Neural crest cell (in vitro differentiated cells): ENCODE measurements at regions not wholly inside any gene's neighbourhood (a gene's known extent, or its start where the extent isn't known, plus 50 kb on each side); places are given as distances from the start of the nearest gene placed in this dataset.
A peak's percentile ranks its signal among the peaks of the same experiment; 100 is the strongest.

Experiments used
- DNase-seq: peaks from one replicate; pipeline ENCODE4 v3.0.0; 2021; ENCODE audit warnings: low read depth, mixed read lengths, low spot score
- H3K27ac Mint-ChIP-seq: one replicate; pipeline ENCODE4 v1.8.0; 2021; ENCODE audit warnings: mild to moderate bottlenecking, mixed read lengths; ENCODE audit not compliant: unreplicated experiment
- H3K27me3 Mint-ChIP-seq: 2 replicates; pipeline ENCODE4 v1.8.0; 2021; ENCODE audit warnings: low read depth, mild to moderate bottlenecking, mixed read lengths
- H3K36me3 Mint-ChIP-seq: 2 replicates; pipeline ENCODE4 v1.8.0; 2021; ENCODE audit warnings: low read depth, mild to moderate bottlenecking, mixed read lengths
- H3K4me1 Mint-ChIP-seq: 2 replicates; pipeline ENCODE4 v1.8.0; 2021; ENCODE audit warnings: mixed read lengths
- H3K4me3 Mint-ChIP-seq: one replicate; pipeline ENCODE4 v1.8.0; 2021; ENCODE audit warnings: mild to moderate bottlenecking, mixed read lengths
- H3K9me3 Mint-ChIP-seq: 2 replicates; pipeline ENCODE4 v1.8.0; 2021; ENCODE audit warnings: mixed read lengths
- TF ChIP-seq, protein P1 (sequence below): fragments of 200-600 bp; sonication (generic); conservative IDR thresholded peaks from 2 replicates; pipeline ENCODE4 v1.5.0; 2021; ENCODE audit warnings: antibody characterized with exemption, mild to moderate bottlenecking

GRCh38 chr18:75799449-75800330 lies 372.2 kb upstream of the SMIM21 start:
- Mint-ChIP-seq H3K9me3 (peaks cover 3% of the 10 kb centered on the region), H3K27me3 (no peaks in the 10 kb centered on the region), H3K27ac (no peak overlapping the region), H3K4me1 (peaks cover 26% of the 10 kb centered on the region), H3K4me3 (no peak overlapping the region), H3K36me3 (no peaks in the 10 kb centered on the region)
- no peak for DNase-seq
- TF ChIP-seq, protein P1, sequence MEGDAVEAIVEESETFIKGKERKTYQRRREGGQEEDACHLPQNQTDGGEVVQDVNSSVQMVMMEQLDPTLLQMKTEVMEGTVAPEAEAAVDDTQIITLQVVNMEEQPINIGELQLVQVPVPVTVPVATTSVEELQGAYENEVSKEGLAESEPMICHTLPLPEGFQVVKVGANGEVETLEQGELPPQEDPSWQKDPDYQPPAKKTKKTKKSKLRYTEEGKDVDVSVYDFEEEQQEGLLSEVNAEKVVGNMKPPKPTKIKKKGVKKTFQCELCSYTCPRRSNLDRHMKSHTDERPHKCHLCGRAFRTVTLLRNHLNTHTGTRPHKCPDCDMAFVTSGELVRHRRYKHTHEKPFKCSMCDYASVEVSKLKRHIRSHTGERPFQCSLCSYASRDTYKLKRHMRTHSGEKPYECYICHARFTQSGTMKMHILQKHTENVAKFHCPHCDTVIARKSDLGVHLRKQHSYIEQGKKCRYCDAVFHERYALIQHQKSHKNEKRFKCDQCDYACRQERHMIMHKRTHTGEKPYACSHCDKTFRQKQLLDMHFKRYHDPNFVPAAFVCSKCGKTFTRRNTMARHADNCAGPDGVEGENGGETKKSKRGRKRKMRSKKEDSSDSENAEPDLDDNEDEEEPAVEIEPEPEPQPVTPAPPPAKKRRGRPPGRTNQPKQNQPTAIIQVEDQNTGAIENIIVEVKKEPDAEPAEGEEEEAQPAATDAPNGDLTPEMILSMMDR = no peak

- H3K4me1 Mint-ChIP-seq = peaks cover 26% of the 10 kb centered on the region
These were observed 369.5 kb upstream of the SMIM21 start for GRCh38 chr18:75797046-75797445.

DNA sequence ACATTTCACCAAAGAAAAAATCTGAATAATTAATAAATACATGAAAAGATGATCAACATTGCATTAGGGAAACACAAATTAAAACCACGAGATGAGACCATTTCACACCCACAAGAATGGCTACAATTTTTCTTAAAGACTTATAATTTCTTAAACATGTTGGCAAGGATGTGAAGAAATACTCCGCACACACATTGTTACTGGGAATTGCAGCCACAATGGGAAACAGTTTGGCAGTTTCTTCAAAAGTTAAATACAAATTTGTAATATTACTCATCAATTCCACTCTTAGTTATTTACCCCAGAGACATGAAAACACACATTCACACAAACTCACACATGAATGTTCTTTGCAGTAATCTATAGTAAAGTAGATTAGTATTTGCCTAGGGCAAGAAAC lies 363.3 kb upstream of the SMIM21 start:
- no peaks in the 10 kb centered on the region for H3K27me3 Mint-ChIP-seq
- no peak for DNase-seq
- TF ChIP-seq, protein P1 = no peak
- peaks cover 7% of the 10 kb centered on the region for H3K36me3 Mint-ChIP-seq
- H3K4me3 Mint-ChIP-seq = no peak overlapping the region
- no peak overlapping the region for H3K27ac Mint-ChIP-seq
- H3K4me1 Mint-ChIP-seq = peaks cover under 1% of the 10 kb centered on the region
- H3K9me3 Mint-ChIP-seq = peaks cover 8% of the 10 kb centered on the region

More at GRCh38 chr18:75797046-75797445, 369.5 kb upstream of the SMIM21 start:
- peaks cover 7% of the 10 kb centered on the region for H3K36me3 Mint-ChIP-seq
- TF ChIP-seq, protein P1 = no peak
- H3K4me3 Mint-ChIP-seq = no peak overlapping the region
- no peak for DNase-seq
- peaks cover 10% of the 10 kb centered on the region for H3K9me3 Mint-ChIP-seq
- no peaks in the 10 kb centered on the region for H3K27me3 Mint-ChIP-seq
- H3K27ac Mint-ChIP-seq = no peak overlapping the region

- H3K36me3 Mint-ChIP-seq = peaks cover 7% of the 10 kb centered on the region
- TF ChIP-seq, protein P1 = no peak
- H3K27ac Mint-ChIP-seq = no peak overlapping the region
- peaks cover 8% of the 10 kb centered on the region for H3K9me3 Mint-ChIP-seq
- peaks cover 7% of the 10 kb centered on the region for H3K4me1 Mint-ChIP-seq
- no peak for DNase-seq
- H3K4me3 Mint-ChIP-seq = no peak overlapping the region
- H3K27me3 Mint-ChIP-seq = no peaks in the 10 kb centered on the region
These were observed 362.6 kb upstream of the SMIM21 start for GRCh38 chr18:75790111-75790510.

GRCh38 chr18:75785834-75786233 lies 358.3 kb upstream of the SMIM21 start:
- TF ChIP-seq, protein P1 = no peak
- H3K9me3 Mint-ChIP-seq = no peaks in the 10 kb centered on the region
- no peaks in the 10 kb centered on the region for H3K27me3 Mint-ChIP-seq
- H3K4me1 Mint-ChIP-seq = peaks cover 32% of the 10 kb centered on the region
- H3K27ac Mint-ChIP-seq = peak overlapping the region; percentile 2
- no peak overlapping the region for H3K4me3 Mint-ChIP-seq
- no peak for DNase-seq
- no peaks in the 10 kb centered on the region for H3K36me3 Mint-ChIP-seq
